GM12878 (cell line): ENCODE measurements at regions not wholly inside any gene's neighbourhood (a gene's known extent, or its start where the extent isn't known, plus 50 kb on each side); places are given as distances from the start of the nearest gene placed in this dataset.

Source experiments
- BRCA1 ChIP-seq: IDR thresholded peaks from 2 replicates; pipeline ENCODE4 v1.6.1; 2011; ENCODE audit warnings: low read depth, low read length, improper control_type of control experiment
- EZH2 ChIP-seq: IDR thresholded peaks from 2 replicates; pipeline ENCODE4 v1.6.1; 2012; ENCODE audit warnings: low read depth, mild to moderate bottlenecking, control low read depth, inconsistent platforms, low read length, borderline replicate concordance; ENCODE audit not compliant: control insufficient read depth
- SUPT20H ChIP-seq: IDR thresholded peaks from 2 replicates; pipeline ENCODE4 v1.6.1; 2011; ENCODE audit warnings: low read depth, mild to moderate bottlenecking, low read length, moderate library complexity, borderline replicate concordance; ENCODE audit not compliant: control insufficient read depth
- YBX1 ChIP-seq: fragments of 450-650 bp; IDR thresholded peaks from 2 replicates; pipeline ENCODE4 v1.6.1; 2016; ENCODE audit warnings: antibody characterized with exemption
- TF ChIP-seq, protein P1 (sequence below): fragments of 450-650 bp; formaldehyde crosslinking; IDR thresholded peaks from 2 replicates; pipeline ENCODE4 v1.5.0; 2022; ENCODE audit warnings: mild to moderate bottlenecking, missing genetic modification characterization
- TF ChIP-seq, protein P2 (sequence below): fragments of 150-350 bp; IDR thresholded peaks from 2 replicates; pipeline ENCODE4 v1.6.1; 2014; ENCODE audit warnings: mild to moderate bottlenecking, low read depth, low read length
- TF ChIP-seq, protein P3 (sequence below): fragments of 450-650 bp; IDR thresholded peaks from 2 replicates; pipeline ENCODE4 v1.6.1; 2018; ENCODE audit warnings: borderline replicate concordance, mild to moderate bottlenecking; ENCODE audit not compliant: partially characterized antibody
- TF ChIP-seq, protein P4 (sequence below): fragments of 450-650 bp; IDR thresholded peaks from 2 replicates; pipeline ENCODE4 v1.6.1; 2017; ENCODE audit warnings: mild to moderate bottlenecking, moderate library complexity

DNA sequence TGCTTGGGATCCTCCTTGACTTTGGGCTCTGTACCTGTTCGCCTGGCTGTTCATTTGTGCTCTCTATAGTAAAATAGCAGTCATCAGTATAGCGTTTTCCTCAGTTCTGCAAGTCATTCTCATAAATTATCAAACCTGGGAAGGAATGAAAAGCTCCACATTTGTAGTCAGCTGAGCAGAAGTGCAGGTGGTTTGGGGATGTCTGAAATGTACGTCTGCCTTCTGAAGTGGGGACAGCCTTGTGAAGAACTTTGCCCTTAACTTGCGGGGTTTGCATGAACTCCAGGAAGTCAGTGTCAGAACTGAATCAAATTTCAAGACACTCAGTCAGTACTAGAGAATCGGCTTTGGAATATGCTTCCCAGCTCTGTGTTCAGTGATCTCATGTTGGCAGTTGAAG is 358.3 kb upstream of the PRKCQ start (continued):
- TF ChIP-seq BRCA1 (no peak), SUPT20H (no peak), EZH2 (no peak), YBX1 (no peak)
- TF ChIP-seq, protein P1, sequence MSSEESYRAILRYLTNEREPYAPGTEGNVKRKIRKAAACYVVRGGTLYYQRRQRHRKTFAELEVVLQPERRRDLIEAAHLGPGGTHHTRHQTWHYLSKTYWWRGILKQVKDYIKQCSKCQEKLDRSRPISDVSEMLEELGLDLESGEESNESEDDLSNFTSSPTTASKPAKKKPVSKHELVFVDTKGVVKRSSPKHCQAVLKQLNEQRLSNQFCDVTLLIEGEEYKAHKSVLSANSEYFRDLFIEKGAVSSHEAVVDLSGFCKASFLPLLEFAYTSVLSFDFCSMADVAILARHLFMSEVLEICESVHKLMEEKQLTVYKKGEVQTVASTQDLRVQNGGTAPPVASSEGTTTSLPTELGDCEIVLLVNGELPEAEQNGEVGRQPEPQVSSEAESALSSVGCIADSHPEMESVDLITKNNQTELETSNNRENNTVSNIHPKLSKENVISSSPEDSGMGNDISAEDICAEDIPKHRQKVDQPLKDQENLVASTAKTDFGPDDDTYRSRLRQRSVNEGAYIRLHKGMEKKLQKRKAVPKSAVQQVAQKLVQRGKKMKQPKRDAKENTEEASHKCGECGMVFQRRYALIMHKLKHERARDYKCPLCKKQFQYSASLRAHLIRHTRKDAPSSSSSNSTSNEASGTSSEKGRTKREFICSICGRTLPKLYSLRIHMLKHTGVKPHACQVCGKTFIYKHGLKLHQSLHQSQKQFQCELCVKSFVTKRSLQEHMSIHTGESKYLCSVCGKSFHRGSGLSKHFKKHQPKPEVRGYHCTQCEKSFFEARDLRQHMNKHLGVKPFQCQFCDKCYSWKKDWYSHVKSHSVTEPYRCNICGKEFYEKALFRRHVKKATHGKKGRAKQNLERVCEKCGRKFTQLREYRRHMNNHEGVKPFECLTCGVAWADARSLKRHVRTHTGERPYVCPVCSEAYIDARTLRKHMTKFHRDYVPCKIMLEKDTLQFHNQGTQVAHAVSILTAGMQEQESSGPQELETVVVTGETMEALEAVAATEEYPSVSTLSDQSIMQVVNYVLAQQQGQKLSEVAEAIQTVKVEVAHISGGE (CRISPR knock-in tag), result no peak
- TF ChIP-seq, protein P2, sequence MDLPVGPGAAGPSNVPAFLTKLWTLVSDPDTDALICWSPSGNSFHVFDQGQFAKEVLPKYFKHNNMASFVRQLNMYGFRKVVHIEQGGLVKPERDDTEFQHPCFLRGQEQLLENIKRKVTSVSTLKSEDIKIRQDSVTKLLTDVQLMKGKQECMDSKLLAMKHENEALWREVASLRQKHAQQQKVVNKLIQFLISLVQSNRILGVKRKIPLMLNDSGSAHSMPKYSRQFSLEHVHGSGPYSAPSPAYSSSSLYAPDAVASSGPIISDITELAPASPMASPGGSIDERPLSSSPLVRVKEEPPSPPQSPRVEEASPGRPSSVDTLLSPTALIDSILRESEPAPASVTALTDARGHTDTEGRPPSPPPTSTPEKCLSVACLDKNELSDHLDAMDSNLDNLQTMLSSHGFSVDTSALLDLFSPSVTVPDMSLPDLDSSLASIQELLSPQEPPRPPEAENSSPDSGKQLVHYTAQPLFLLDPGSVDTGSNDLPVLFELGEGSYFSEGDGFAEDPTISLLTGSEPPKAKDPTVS, result no peak
- TF ChIP-seq, protein P3, sequence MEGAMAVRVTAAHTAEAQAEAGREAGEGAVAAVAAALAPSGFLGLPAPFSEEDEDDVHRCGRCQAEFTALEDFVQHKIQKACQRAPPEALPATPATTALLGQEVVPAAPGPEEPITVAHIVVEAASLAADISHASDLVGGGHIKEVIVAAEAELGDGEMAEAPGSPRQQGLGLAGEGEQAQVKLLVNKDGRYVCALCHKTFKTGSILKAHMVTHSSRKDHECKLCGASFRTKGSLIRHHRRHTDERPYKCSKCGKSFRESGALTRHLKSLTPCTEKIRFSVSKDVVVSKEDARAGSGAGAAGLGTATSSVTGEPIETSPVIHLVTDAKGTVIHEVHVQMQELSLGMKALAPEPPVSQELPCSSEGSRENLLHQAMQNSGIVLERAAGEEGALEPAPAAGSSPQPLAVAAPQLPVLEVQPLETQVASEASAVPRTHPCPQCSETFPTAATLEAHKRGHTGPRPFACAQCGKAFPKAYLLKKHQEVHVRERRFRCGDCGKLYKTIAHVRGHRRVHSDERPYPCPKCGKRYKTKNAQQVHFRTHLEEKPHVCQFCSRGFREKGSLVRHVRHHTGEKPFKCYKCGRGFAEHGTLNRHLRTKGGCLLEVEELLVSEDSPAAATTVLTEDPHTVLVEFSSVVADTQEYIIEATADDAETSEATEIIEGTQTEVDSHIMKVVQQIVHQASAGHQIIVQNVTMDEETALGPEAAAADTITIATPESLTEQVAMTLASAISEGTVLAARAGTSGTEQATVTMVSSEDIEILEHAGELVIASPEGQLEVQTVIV, result no peak
- TF ChIP-seq, protein P4, sequence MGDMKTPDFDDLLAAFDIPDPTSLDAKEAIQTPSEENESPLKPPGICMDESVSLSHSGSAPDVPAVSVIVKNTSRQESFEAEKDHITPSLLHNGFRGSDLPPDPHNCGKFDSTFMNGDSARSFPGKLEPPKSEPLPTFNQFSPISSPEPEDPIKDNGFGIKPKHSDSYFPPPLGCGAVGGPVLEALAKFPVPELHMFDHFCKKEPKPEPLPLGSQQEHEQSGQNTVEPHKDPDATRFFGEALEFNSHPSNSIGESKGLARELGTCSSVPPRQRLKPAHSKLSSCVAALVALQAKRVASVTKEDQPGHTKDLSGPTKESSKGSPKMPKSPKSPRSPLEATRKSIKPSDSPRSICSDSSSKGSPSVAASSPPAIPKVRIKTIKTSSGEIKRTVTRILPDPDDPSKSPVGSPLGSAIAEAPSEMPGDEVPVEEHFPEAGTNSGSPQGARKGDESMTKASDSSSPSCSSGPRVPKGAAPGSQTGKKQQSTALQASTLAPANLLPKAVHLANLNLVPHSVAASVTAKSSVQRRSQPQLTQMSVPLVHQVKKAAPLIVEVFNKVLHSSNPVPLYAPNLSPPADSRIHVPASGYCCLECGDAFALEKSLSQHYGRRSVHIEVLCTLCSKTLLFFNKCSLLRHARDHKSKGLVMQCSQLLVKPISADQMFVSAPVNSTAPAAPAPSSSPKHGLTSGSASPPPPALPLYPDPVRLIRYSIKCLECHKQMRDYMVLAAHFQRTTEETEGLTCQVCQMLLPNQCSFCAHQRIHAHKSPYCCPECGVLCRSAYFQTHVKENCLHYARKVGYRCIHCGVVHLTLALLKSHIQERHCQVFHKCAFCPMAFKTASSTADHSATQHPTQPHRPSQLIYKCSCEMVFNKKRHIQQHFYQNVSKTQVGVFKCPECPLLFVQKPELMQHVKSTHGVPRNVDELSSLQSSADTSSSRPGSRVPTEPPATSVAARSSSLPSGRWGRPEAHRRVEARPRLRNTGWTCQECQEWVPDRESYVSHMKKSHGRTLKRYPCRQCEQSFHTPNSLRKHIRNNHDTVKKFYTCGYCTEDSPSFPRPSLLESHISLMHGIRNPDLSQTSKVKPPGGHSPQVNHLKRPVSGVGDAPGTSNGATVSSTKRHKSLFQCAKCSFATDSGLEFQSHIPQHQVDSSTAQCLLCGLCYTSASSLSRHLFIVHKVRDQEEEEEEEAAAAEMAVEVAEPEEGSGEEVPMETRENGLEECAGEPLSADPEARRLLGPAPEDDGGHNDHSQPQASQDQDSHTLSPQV, result no peak
- TF ChIP-seq, all 136 proteins: peak for 0
